Ovary (tissue), 3 donors: ENCODE measurements at regions not wholly inside any gene's neighbourhood (a gene's known extent, or its start where the extent isn't known, plus 50 kb on each side); places are given as distances from the start of the nearest gene placed in this dataset.

Experiments used
- EP300 ChIP-seq: sonication (generic); formaldehyde crosslinking; IDR thresholded peaks from one replicate; pipeline ENCODE4 v1.6.1; 2017; ENCODE audit warnings: antibody characterized with exemption
- POLR2A ChIP-seq: fragments of 450-650 bp; IDR thresholded peaks from one replicate; pipeline ENCODE4 v1.6.1; 2017; ENCODE audit warnings: antibody characterized with exemption, mild to moderate bottlenecking, moderate library complexity
- TF ChIP-seq, protein P1 (sequence below), 3 donors: fragments of 450-650 bp in 2 of 3; fragments of 200-600 bp in 1 of 3; IDR thresholded peaks; one replicate each; pipeline versions ENCODE4 v1.5.1 to v1.8.0; 2016 to 2022; ENCODE audit warnings: antibody characterized with exemption in 3 of 3, mild to moderate bottlenecking in 1 of 3
- donor health status: DM: no; HTN: no; CAD: no.

DNA sequence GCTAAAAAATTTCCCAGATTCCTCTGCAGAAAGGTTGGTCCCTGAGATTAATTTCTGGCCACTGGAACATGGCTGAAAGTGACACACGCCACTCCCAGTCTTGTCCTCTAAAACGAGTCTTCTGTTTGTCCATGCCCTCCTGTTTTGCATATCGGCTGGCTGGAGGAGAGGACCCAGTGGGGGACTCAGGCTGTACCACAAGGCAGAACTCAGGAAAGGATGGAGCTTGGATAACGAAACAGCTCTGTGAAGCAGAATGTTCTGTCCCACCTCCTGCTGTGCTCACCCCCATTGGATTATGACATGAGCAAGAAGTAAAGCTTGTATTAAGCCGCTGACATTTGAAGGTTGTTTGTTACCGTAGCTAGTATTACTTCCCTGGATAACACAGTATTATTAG lies 856.2 kb downstream of the BCL11B start:
- TF ChIP-seq, protein P1, sequence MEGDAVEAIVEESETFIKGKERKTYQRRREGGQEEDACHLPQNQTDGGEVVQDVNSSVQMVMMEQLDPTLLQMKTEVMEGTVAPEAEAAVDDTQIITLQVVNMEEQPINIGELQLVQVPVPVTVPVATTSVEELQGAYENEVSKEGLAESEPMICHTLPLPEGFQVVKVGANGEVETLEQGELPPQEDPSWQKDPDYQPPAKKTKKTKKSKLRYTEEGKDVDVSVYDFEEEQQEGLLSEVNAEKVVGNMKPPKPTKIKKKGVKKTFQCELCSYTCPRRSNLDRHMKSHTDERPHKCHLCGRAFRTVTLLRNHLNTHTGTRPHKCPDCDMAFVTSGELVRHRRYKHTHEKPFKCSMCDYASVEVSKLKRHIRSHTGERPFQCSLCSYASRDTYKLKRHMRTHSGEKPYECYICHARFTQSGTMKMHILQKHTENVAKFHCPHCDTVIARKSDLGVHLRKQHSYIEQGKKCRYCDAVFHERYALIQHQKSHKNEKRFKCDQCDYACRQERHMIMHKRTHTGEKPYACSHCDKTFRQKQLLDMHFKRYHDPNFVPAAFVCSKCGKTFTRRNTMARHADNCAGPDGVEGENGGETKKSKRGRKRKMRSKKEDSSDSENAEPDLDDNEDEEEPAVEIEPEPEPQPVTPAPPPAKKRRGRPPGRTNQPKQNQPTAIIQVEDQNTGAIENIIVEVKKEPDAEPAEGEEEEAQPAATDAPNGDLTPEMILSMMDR (IDR thresholded peaks at IDR 0.05): no peak
- TF ChIP-seq EP300 (no peak), POLR2A (no peak)
